HUES6 (cell line): ENCODE measurements at regions not wholly inside any gene's neighbourhood (a gene's known extent, or its start where the extent isn't known, plus 50 kb on each side); places are given as distances from the start of the nearest gene placed in this dataset.

ENCODE experiments used
- H3K27ac ChIP-seq: 2 replicates; pipeline ENCODE4 v1.7.0; 2013; ENCODE audit warnings: low read depth, mild to moderate bottlenecking, low read length, inconsistent platforms
- H3K27me3 ChIP-seq: 2 replicates; pipeline ENCODE4 v1.6.1; 2013; ENCODE audit warnings: low read length; ENCODE audit not compliant: control insufficient read depth, insufficient read depth
- H3K36me3 ChIP-seq: 2 replicates; pipeline ENCODE4 v1.6.1; 2013; ENCODE audit warnings: low read length; ENCODE audit not compliant: control insufficient read depth, insufficient read depth
- H3K4me1 ChIP-seq: 2 replicates; pipeline ENCODE4 v1.6.1; 2013; ENCODE audit warnings: low read length; ENCODE audit not compliant: control insufficient read depth, insufficient read depth
- H3K4me3 ChIP-seq: 2 replicates; pipeline ENCODE4 v1.5.1; 2013; ENCODE audit warnings: low read depth, low read length
- H3K9ac ChIP-seq: one replicate; pipeline ENCODE4 v1.6.1; 2013; ENCODE audit warnings: mild to moderate bottlenecking, low read length
- H3K9me3 ChIP-seq: 2 replicates; pipeline ENCODE4 v1.6.1; 2013; ENCODE audit warnings: low read depth, low read length; ENCODE audit not compliant: control insufficient read depth, insufficient read depth

- Histone ChIP-seq H3K36me3 (no peaks in the 10 kb centered on the region), H3K4me1 (no peaks in the 10 kb centered on the region), H3K9ac (no peak overlapping the region)
Measured at GRCh38 chr4:130640592-130640991, 1544.6 kb downstream of the C4orf33 start.

GRCh38 chr4:130646886-130647285 is 1550.9 kb downstream of the C4orf33 start:
- Histone ChIP-seq H3K4me3 (no peak overlapping the region), H3K27ac (no peak overlapping the region), H3K9me3 (no peaks in the 10 kb centered on the region), H3K36me3 (no peaks in the 10 kb centered on the region), H3K27me3 (no peaks in the 10 kb centered on the region), H3K9ac (no peak overlapping the region), H3K4me1 (peaks cover 8% of the 10 kb centered on the region)

More at GRCh38 chr4:130640592-130640991, 1544.6 kb downstream of the C4orf33 start:
- H3K27ac ChIP-seq: no peak overlapping the region
- H3K9me3 ChIP-seq: no peaks in the 10 kb centered on the region
- no peak overlapping the region for H3K4me3 ChIP-seq
- no peaks in the 10 kb centered on the region for H3K27me3 ChIP-seq

DNA sequence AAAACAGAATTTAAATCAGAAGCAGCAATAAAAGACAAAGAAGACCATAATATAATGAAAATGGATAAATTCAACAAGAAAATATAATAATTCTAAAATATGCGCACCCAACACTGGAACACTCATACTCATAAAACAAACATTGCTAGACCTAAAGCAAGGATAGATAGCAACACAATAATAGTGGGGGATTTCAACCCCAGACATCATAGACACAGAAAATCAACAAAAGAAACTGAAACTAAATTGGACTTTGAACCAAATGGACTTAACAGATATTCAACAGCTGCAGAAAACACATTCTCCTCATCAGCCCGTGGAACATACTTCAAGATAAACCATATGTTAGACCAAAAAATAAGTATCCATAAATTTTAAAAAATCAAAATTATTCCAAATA is 1552.6 kb downstream of the C4orf33 start:
- no peak overlapping the region for H3K27ac ChIP-seq
- no peak overlapping the region for H3K4me3 ChIP-seq
- H3K9me3 ChIP-seq: no peaks in the 10 kb centered on the region
- no peaks in the 10 kb centered on the region for H3K27me3 ChIP-seq
- peaks cover 8% of the 10 kb centered on the region for H3K4me1 ChIP-seq
- H3K9ac ChIP-seq: no peak overlapping the region
- H3K36me3 ChIP-seq: no peaks in the 10 kb centered on the region

- Histone ChIP-seq H3K27ac (no peak overlapping the region), H3K36me3 (no peaks in the 10 kb centered on the region), H3K27me3 (no peaks in the 10 kb centered on the region), H3K9ac (no peak overlapping the region), H3K9me3 (no peaks in the 10 kb centered on the region), H3K4me3 (no peak overlapping the region), H3K4me1 (no peaks in the 10 kb centered on the region; the same call in 1 of the 2 replicates)
Measured at GRCh38 chr4:130653842-130654241, 1557.9 kb downstream of the C4orf33 start.

DNA sequence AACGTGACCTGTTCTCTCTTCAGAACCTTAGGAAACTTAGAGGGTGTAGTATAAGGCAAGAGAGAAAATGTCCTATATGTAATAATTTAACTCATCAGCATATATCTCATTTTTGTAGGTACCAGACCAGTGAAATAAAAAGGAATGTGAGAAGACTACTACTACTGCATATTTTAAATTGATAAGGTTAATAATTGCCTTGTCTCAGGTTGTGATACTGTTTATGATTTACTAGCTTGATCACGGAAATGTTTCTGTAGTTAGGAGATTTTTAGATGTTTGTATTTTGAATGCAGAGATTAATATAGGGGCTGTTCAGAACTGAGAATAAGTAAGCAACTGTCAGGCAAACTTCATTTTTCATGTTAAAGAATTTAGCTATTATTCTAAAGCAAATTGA is 1563.4 kb downstream of the C4orf33 start:
- Histone ChIP-seq H3K36me3 (no peaks in the 10 kb centered on the region), H3K9me3 (no peaks in the 10 kb centered on the region), H3K27ac (no peak overlapping the region), H3K4me1 (no peaks in the 10 kb centered on the region), H3K27me3 (no peaks in the 10 kb centered on the region), H3K9ac (no peak overlapping the region), H3K4me3 (no peak overlapping the region)

DNA sequence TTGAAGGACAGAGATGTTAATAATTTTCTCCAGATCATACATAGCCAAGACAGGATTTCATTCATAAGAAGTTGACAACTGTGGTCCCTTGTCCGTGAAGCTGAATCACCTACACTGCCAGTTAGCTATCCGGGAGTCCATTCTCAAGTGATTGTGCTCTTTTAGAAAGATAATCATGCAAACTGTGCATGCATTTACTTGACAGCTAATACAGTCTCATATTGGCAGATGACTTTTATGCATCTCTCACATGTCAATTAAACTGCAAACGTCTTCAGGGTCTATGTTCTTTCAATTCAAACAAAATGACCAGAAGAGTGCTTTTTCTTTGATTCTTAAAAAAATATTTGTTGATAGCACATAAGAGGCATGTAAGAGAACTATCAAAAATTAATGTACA is 1572.9 kb downstream of the C4orf33 start:
- Histone ChIP-seq H3K4me3 (no peak overlapping the region), H3K27me3 (no peaks in the 10 kb centered on the region), H3K27ac (no peak overlapping the region), H3K36me3 (no peaks in the 10 kb centered on the region), H3K9me3 (no peaks in the 10 kb centered on the region), H3K4me1 (no peaks in the 10 kb centered on the region), H3K9ac (no peak overlapping the region)

- H3K27me3 ChIP-seq: no peaks in the 10 kb centered on the region
- no peak overlapping the region for H3K4me3 ChIP-seq
- H3K9me3 ChIP-seq: no peaks in the 10 kb centered on the region
- H3K4me1 ChIP-seq: no peaks in the 10 kb centered on the region
- H3K27ac ChIP-seq: no peak overlapping the region
- H3K36me3 ChIP-seq: no peaks in the 10 kb centered on the region
- H3K9ac ChIP-seq: no peak overlapping the region
Measured at GRCh38 chr4:130675266-130675665, 1579.3 kb downstream of the C4orf33 start.

- Histone ChIP-seq H3K9ac (no peak overlapping the region), H3K4me3 (no peak overlapping the region), H3K4me1 (no peaks in the 10 kb centered on the region), H3K9me3 (no peaks in the 10 kb centered on the region), H3K27ac (no peak overlapping the region), H3K36me3 (no peaks in the 10 kb centered on the region), H3K27me3 (no peaks in the 10 kb centered on the region)
Measured at GRCh38 chr4:130689181-130689580, 1593.2 kb downstream of the C4orf33 start.

DNA sequence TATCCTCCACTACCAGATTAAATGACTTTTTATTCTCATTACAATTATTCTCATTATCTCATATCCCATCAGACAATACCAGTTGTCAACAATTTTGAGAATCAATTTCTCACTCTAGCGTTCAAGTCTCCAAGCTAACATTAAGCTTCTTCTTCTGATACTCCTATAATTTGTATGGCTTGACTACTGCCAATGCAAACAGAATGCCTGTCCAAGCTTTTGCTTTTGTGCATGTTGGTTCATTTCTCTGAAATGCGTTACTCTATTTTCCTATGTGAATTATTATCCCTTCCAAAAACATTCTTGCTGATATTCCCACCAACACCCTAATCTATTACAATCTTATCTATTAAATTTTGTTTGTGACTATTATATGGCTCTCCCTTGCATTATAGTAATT is 1602.3 kb downstream of the C4orf33 start:
- Histone ChIP-seq H3K9me3 (no peaks in the 10 kb centered on the region), H3K27ac (no peak overlapping the region), H3K36me3 (no peaks in the 10 kb centered on the region), H3K27me3 (no peaks in the 10 kb centered on the region), H3K4me3 (no peak overlapping the region), H3K4me1 (no peaks in the 10 kb centered on the region), H3K9ac (no peak overlapping the region)

DNA sequence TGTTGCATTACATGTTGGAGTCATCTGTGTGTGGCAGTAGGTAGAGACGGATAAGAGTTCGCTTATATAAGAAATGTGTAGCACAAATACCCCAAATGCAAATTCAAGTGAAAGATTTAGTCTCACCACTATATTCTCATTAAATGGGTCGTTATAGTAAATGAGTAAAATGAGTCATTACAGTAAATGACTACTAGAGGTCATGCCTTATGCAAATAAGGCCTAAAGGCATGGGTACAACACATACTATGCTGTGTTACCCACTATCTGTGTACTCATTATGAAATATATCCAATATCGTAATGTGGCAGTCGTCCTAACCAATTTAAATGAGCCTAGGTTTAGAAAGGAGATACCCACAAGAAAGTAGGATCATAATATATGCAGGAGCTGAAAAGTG is 1603.1 kb downstream of the C4orf33 start:
- no peaks in the 10 kb centered on the region for H3K9me3 ChIP-seq

GRCh38 chr4:130703211-130703935 is 1607.4 kb downstream of the C4orf33 start:
- Histone ChIP-seq H3K4me1 (no peaks in the 10 kb centered on the region), H3K27ac (no peak overlapping the region), H3K27me3 (no peaks in the 10 kb centered on the region), H3K36me3 (no peaks in the 10 kb centered on the region), H3K4me3 (no peak overlapping the region), H3K9me3 (peaks cover 8% of the 10 kb centered on the region; the same call in 1 of the 2 replicates), H3K9ac (no peak overlapping the region)

More for the DNA sequence above, 1603.1 kb downstream of the C4orf33 start:
- Histone ChIP-seq H3K9ac (no peak overlapping the region), H3K27me3 (no peaks in the 10 kb centered on the region), H3K27ac (no peak overlapping the region), H3K36me3 (no peaks in the 10 kb centered on the region), H3K4me3 (no peak overlapping the region), H3K4me1 (no peaks in the 10 kb centered on the region)
